Right atrium auricular region (tissue), 2 donors: ENCODE measurements at regions not wholly inside any gene's neighbourhood (a gene's known extent, or its start where the extent isn't known, plus 50 kb on each side); places are given as distances from the start of the nearest gene placed in this dataset.

Experiments used
- DNase-seq: peaks from one replicate; pipeline ENCODE4 v3.0.0-alpha.2; 2019; ENCODE audit warnings: low spot score
- H3K27ac ChIP-seq, 2 donors: fragments of 200-600 bp; sonication (generic); 1 replicate in 1 of 2; 2 replicates in 1 of 2; pipeline ENCODE4 v1.5.1; 2016 to 2019
- H3K27me3 ChIP-seq, 2 donors: fragments of 200-600 bp; sonication (generic); one replicate each; pipeline versions ENCODE4 v1.5.1 to v1.6.0; 2017 to 2019
- H3K36me3 ChIP-seq: fragments of 200-600 bp; sonication (generic); one replicate; pipeline ENCODE4 v1.5.1; 2016
- H3K4me1 ChIP-seq, 2 donors: fragments of 200-600 bp; sonication (generic); one replicate each; pipeline versions ENCODE4 v1.5.1 to v1.6.0; 2017 to 2019
- H3K4me3 ChIP-seq, 2 donors: fragments of 200-600 bp; sonication (generic); 1 replicate in 1 of 2; 2 replicates in 1 of 2; pipeline ENCODE4 v1.5.1; 2017 to 2019; ENCODE audit warnings: mild to moderate bottlenecking in 1 of 2, moderate library complexity in 1 of 2
- H3K9me3 ChIP-seq, 2 donors: fragments of 200-600 bp; sonication (generic); one replicate each; pipeline ENCODE4 v1.5.1; 2019
- TF ChIP-seq, protein P1 (sequence below), 2 donors: fragments of 200-600 bp; sonication (generic); IDR thresholded peaks; one replicate each; pipeline ENCODE4 v1.5.1; 2019; ENCODE audit warnings: antibody characterized with exemption in 2 of 2

- DNase-seq: no peak
- Histone ChIP-seq H3K4me1 (peaks cover 0 to 5% of the 10 kb centered on the region in 2 donors), H3K27ac (no peak overlapping the region), H3K36me3 (no peaks in the 10 kb centered on the region), H3K9me3 (no peaks in the 10 kb centered on the region), H3K4me3 (no peak overlapping the region), H3K27me3 (no peaks in the 10 kb centered on the region)
- TF ChIP-seq, protein P1, sequence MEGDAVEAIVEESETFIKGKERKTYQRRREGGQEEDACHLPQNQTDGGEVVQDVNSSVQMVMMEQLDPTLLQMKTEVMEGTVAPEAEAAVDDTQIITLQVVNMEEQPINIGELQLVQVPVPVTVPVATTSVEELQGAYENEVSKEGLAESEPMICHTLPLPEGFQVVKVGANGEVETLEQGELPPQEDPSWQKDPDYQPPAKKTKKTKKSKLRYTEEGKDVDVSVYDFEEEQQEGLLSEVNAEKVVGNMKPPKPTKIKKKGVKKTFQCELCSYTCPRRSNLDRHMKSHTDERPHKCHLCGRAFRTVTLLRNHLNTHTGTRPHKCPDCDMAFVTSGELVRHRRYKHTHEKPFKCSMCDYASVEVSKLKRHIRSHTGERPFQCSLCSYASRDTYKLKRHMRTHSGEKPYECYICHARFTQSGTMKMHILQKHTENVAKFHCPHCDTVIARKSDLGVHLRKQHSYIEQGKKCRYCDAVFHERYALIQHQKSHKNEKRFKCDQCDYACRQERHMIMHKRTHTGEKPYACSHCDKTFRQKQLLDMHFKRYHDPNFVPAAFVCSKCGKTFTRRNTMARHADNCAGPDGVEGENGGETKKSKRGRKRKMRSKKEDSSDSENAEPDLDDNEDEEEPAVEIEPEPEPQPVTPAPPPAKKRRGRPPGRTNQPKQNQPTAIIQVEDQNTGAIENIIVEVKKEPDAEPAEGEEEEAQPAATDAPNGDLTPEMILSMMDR (IDR thresholded peaks at IDR 0.05): no peak
Measured at GRCh38 chr14:22464422-22465142, 124.4 kb downstream of the DAD1 start.

DNA sequence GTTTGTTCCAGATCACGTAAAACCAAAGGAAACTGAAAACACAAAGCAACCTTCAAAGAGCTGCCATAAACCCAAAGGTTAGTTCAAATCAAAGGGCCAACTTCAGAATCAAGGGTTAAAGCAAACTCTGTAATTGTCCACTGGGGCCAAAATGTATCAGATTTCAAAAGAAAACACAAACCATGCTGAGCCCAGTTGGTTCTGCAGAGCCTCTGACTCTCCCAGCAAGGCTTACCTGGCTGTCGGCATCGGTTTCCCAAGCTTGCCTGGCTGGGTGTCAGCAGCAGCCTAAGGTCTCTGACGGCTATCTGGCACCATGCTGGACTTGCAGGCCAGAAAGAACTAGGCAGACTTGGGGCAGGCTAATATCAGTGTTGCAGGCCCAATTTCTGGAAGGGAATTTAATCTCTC is 125.3 kb downstream of the DAD1 start:
- H3K9me3 ChIP-seq: no peaks in the 10 kb centered on the region
- TF ChIP-seq, protein P1 (IDR thresholded peaks at IDR 0.05): no peak
- no peak for DNase-seq

DNA sequence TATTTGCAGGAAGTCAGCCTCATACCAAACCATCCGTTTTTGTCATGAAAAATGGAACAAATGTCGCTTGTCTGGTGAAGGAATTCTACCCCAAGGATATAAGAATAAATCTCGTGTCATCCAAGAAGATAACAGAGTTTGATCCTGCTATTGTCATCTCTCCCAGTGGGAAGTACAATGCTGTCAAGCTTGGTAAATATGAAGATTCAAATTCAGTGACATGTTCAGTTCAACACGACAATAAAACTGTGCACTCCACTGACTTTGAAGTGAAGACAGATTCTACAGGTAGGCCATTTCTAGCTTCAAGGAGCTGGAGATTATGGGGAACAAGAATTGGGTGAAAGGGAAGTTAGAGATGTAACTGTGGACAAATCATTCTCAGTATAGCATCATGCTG is 126.1 kb downstream of the DAD1 start:
- Histone ChIP-seq H3K36me3 (no peaks in the 10 kb centered on the region), H3K27ac (no peak overlapping the region), H3K9me3 (no peaks in the 10 kb centered on the region), H3K4me3 (no peak overlapping the region), H3K4me1 (no peaks in the 10 kb centered on the region), H3K27me3 (no peaks in the 10 kb centered on the region)
- no peak for DNase-seq
- TF ChIP-seq, protein P1 (IDR thresholded peaks at IDR 0.05): no peak

More for the DNA sequence above, 125.3 kb downstream of the DAD1 start:
- Histone ChIP-seq H3K36me3 (no peaks in the 10 kb centered on the region), H3K27me3 (no peaks in the 10 kb centered on the region), H3K27ac (no peak overlapping the region), H3K4me1 (no peaks in the 10 kb centered on the region), H3K4me3 (no peak overlapping the region)

DNA sequence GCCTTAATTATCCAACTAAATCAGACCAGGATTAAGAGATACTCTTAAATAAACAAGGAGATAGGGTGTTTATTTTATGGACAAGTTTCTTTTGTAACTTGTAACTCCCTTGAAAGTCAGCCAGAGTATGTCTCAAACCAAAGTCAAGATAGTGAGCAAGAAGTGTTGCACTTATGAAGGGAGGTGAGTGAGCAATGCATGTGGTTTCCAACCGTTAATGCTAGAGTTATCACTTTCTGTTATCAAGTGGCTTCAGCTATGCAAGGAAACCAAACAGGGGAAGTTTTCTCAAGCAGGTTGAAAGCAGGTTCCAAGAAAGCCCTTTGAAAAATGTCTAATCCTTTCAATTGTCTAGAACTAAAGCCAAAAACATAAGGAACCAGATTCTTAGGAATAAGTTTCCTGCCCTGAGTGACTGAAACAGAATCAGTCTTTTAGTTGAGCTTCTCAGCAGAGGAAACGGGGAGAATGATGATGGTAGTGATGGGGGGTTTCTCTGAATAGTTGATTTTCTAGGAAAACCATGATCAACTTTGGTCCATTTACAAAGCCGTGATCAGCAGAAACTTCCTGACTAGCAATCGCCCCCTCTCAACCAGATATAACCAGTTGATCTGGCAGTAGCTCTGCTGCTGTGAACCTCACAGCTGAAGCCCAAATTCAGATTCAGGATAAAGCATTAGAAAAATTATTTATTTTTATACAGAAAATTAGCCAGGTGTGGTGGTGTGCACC is 128.4 kb downstream of the DAD1 start:
- H3K4me3 ChIP-seq: no peak overlapping the region
- H3K4me1 ChIP-seq: no peaks in the 10 kb centered on the region
- TF ChIP-seq, protein P1 (IDR thresholded peaks at IDR 0.05): no peak
- no peak overlapping the region for H3K27ac ChIP-seq
- no peak for DNase-seq
- no peaks in the 10 kb centered on the region for H3K36me3 ChIP-seq
- H3K27me3 ChIP-seq: no peaks in the 10 kb centered on the region
- no peaks in the 10 kb centered on the region for H3K9me3 ChIP-seq

DNA sequence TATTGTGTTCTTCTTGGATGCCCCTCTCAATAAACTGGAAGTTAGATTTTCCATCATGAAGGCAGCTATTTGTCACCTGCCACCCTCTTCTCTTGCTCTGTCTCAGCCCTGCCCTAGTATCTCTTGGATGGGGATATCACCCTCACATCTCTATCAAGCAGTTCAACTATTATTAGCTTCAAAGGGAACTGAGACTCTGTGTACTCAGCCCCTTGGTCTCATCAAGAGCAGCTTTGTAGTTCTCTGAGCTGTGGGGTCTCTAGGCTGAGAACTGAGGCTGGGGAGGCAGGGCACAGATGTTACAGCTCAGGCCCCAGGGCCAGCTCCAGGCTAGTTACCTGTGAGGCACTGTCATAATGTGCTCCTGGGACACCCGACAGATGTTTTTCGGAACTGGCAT is 130.3 kb downstream of the DAD1 start:
- H3K4me1 ChIP-seq: no peaks in the 10 kb centered on the region
- H3K27me3 ChIP-seq: no peaks in the 10 kb centered on the region
- H3K27ac ChIP-seq: no peak overlapping the region
- TF ChIP-seq, protein P1 (IDR thresholded peaks at IDR 0.05): no peak
- no peak for DNase-seq
- no peak overlapping the region for H3K4me3 ChIP-seq
- no peaks in the 10 kb centered on the region for H3K9me3 ChIP-seq
- H3K36me3 ChIP-seq: no peaks in the 10 kb centered on the region
